ENCODE measurements at regions not wholly inside any gene's neighbourhood (a gene's known extent, or its start where the extent isn't known, plus 50 kb on each side); places are given as distances from the start of the nearest gene placed in this dataset.

GRCh38 chr18:54532222-54532621, 58.8 kb upstream of the DYNAP start:
- TF ChIP-seq NRF1 (IDR thresholded peaks at IDR 0.05; ENCODE audit: low read depth, low read length) (no peak), EP300 (IDR thresholded peaks at IDR 0.05; ENCODE audit: borderline replicate concordance in 1 of 2, low read depth in 1 of 2, low read length in 1 of 2) (no peak), RXRA (IDR thresholded peaks at IDR 0.05; ENCODE audit: borderline replicate concordance, low read depth) (no peak), MEF2A (IDR thresholded peaks at IDR 0.05; ENCODE audit: borderline replicate concordance, low read depth) (no peak), SIN3A (IDR thresholded peaks at IDR 0.05; ENCODE audit: borderline replicate concordance, low read depth, low read length) (no peak), MXI1 (IDR thresholded peaks at IDR 0.05; ENCODE audit: low read depth, low read length) (no peak), JUND (IDR thresholded peaks at IDR 0.05) (no peak), POLR2AphosphoS5 (IDR thresholded peaks at IDR 0.05; ENCODE audit: low read depth, low read length) (no peak)
- Histone ChIP-seq H2AFZ (ENCODE audit: low read depth) (no peak overlapping the region), H3K4me3 (ENCODE audit: low read depth in 2 of 2, low read length in 1 of 2) (no peak overlapping the region), H3K27me3 (ENCODE audit: insufficient read depth) (no peaks in the 10 kb centered on the region), H3K9ac (no peak overlapping the region), H3K79me2 (ENCODE audit: insufficient read depth) (no peaks in the 10 kb centered on the region), H3K9me3 (no peaks in the 10 kb centered on the region), H3K9me2 (no peaks in the 10 kb centered on the region), H3F3A (replicated peaks; ENCODE audit: insufficient read depth) (no peaks in the 10 kb centered on the region), H4K20me1 (ENCODE audit: insufficient read depth) (no peaks in the 10 kb centered on the region), H3K27ac (ENCODE audit: low read depth in 2 of 2, low read length in 1 of 2) (no peak overlapping the region), H3K36me3 (replicated peaks in 1 of 2; ENCODE audit: control insufficient read depth in 1 of 2, insufficient read depth in 2 of 2, low read length in 1 of 2) (no peaks in the 10 kb centered on the region), H3K4me2 (no peak overlapping the region), H3K4me1 (ENCODE audit: control insufficient read depth in 1 of 2, insufficient read depth in 2 of 2, low read depth in 1 of 2, low read length in 1 of 2) (no peaks in the 10 kb centered on the region)
- DNase-seq, result no peak
- CTCF ChIA-PET, result no interaction called here
- POLR2A ChIA-PET, result no interaction called here

- Histone ChIP-seq H3F3A (replicated peaks; ENCODE audit: insufficient read depth) (no peaks in the 10 kb centered on the region), H3K9ac (no peak overlapping the region), H3K9me2 (no peaks in the 10 kb centered on the region), H3K27ac (ENCODE audit: low read depth in 2 of 2, low read length in 1 of 2) (no peak overlapping the region), H3K79me2 (ENCODE audit: insufficient read depth) (no peaks in the 10 kb centered on the region), H3K9me3 (no peaks in the 10 kb centered on the region), H3K4me1 (ENCODE audit: control insufficient read depth in 1 of 2, insufficient read depth in 2 of 2, low read depth in 1 of 2, low read length in 1 of 2) (no peaks in the 10 kb centered on the region), H3K36me3 (replicated peaks in 1 of 2; ENCODE audit: control insufficient read depth in 1 of 2, insufficient read depth in 2 of 2, low read length in 1 of 2) (no peaks in the 10 kb centered on the region), H3K4me2 (no peak overlapping the region), H3K27me3 (ENCODE audit: insufficient read depth) (no peaks in the 10 kb centered on the region), H4K20me1 (ENCODE audit: insufficient read depth) (no peaks in the 10 kb centered on the region), H3K4me3 (ENCODE audit: low read depth in 2 of 2, low read length in 1 of 2) (no peak overlapping the region), H2AFZ (ENCODE audit: low read depth) (no peak overlapping the region)
- 0% methylated on average over 1 of the region's 1 CpG for WGBS (ENCODE audit: low lambda C conversion rate)
- POLR2A ChIA-PET, result no interaction called here
- CTCF ChIA-PET, result no interaction called here
- no peak for DNase-seq
- TF ChIP-seq SMC3 (IDR thresholded peaks at IDR 0.05; ENCODE audit: low read depth, low read length) (no peak), CHD2 (IDR thresholded peaks at IDR 0.05; ENCODE audit: low read length, partially characterized antibody) (no peak)
Observed at GRCh38 chr18:54532962-54533361, 58.1 kb upstream of the DYNAP start.

Small RNAs in the stretch of these regions (small RNA-seq; reads per million reads assigned to genes)
- 0 reads per million in 7 experiments for gene AC090897.1

Measured in SK-N-SH (cell line).